GM12878 (cell line): ENCODE measurements at regions not wholly inside any gene's neighbourhood (a gene's known extent, or its start where the extent isn't known, plus 50 kb on each side); places are given as distances from the start of the nearest gene placed in this dataset.

Experiments used
- RAD51 ChIP-seq: fragments of 450-650 bp; IDR thresholded peaks from 2 replicates; pipeline ENCODE4 v1.6.1; 2016; ENCODE audit warnings: moderate library complexity, mild to moderate bottlenecking, inconsistent platforms
- RELB ChIP-seq: fragments of 450-650 bp; IDR thresholded peaks from 2 replicates; pipeline ENCODE4 v1.6.1; 2017; ENCODE audit warnings: low read depth, mild to moderate bottlenecking, moderate library complexity
- STAT3 ChIP-seq: IDR thresholded peaks from 2 replicates; pipeline ENCODE4 v1.6.1; 2011; ENCODE audit warnings: low read depth, low read length, improper control_type of control experiment
- USF1 ChIP-seq: IDR thresholded peaks from 2 replicates; pipeline ENCODE4 v1.6.1; 2011; ENCODE audit warnings: borderline replicate concordance, low read depth, mild to moderate bottlenecking, moderate library complexity, mixed read lengths, low read length; ENCODE audit not compliant: insufficient read depth; ENCODE audit errors: extremely low read length
- ZNF592 ChIP-seq: fragments of 450-650 bp; IDR thresholded peaks from 2 replicates; pipeline ENCODE4 v1.6.1; 2017; ENCODE audit warnings: mild to moderate bottlenecking, moderate library complexity
- ZZZ3 ChIP-seq: IDR thresholded peaks from 2 replicates; pipeline ENCODE4 v1.6.1; 2011; ENCODE audit warnings: low read depth; ENCODE audit not compliant: control insufficient read depth, insufficient read length

- TF ChIP-seq RELB: no peak
- no peak for TF ChIP-seq STAT3
- no peak for TF ChIP-seq USF1
- no peak for TF ChIP-seq ZNF592
- TF ChIP-seq RAD51: no peak
- TF ChIP-seq ZZZ3: no peak
These were observed 306.9 kb upstream of the RAB6C start (continued) for GRCh38 chr2:129672521-129672920.
